Duodenal mucosa (tissue), 2 donors: ENCODE measurements at regions not wholly inside any gene's neighbourhood (a gene's known extent, or its start where the extent isn't known, plus 50 kb on each side); places are given as distances from the start of the nearest gene placed in this dataset.

Source experiments
- H3K27ac ChIP-seq: one replicate; pipeline ENCODE4 v1.7.0; 2013; ENCODE audit warnings: low read depth, low read length
- H3K27me3 ChIP-seq, 2 donors: one replicate each; pipeline ENCODE4 v1.7.0; 2013; ENCODE audit warnings: low read length in 2 of 2, control low read depth in 1 of 2; ENCODE audit not compliant: insufficient read depth in 2 of 2, control insufficient read depth in 1 of 2
- H3K36me3 ChIP-seq, 2 donors: one replicate each; pipeline ENCODE4 v1.7.0; 2013; ENCODE audit warnings: low read length in 2 of 2, control low read depth in 1 of 2; ENCODE audit not compliant: insufficient read depth in 2 of 2, control insufficient read depth in 1 of 2
- H3K4me1 ChIP-seq, 2 donors: one replicate each; pipeline ENCODE4 v1.7.0; 2013; ENCODE audit warnings: low read length in 2 of 2, control low read depth in 1 of 2; ENCODE audit not compliant: insufficient read depth in 2 of 2, control insufficient read depth in 1 of 2
- H3K4me3 ChIP-seq, 2 donors: one replicate each; pipeline ENCODE4 v1.7.0; 2013; ENCODE audit warnings: low read length in 2 of 2, low read depth in 1 of 2
- H3K9ac ChIP-seq, 2 donors: one replicate each; pipeline ENCODE4 v1.7.0; 2013; ENCODE audit warnings: low read length in 2 of 2, low read depth in 1 of 2
- H3K9me3 ChIP-seq, 2 donors: one replicate each; pipeline ENCODE4 v1.7.0; 2013; ENCODE audit warnings: low read length in 2 of 2, control low read depth in 1 of 2; ENCODE audit not compliant: control insufficient read depth in 1 of 2

DNA sequence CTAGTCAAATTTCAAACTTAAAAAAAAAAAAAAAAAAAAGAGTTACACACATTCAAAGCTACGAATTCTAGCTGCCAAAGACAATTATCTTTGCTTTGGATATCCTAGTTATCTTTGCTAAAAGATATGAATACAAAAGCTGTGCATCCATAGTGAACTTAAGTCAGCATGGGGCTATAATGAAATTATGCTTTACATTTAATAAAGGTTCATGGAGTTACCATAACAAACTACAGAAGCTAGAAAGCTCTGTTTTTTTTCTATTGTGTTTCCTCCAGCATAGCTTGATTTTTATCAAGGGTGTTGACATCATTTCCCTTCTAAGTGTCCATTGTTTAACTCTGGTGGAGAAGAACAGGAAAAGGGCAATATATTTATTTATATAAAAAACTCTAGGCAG is 234.1 kb downstream of the ANKRD50 start:
- H3K4me3 ChIP-seq: no peak overlapping the region
- no peaks in the 10 kb centered on the region for H3K4me1 ChIP-seq
- H3K9me3 ChIP-seq: no peaks in the 10 kb centered on the region
- no peaks in the 10 kb centered on the region for H3K36me3 ChIP-seq
- no peak overlapping the region for H3K9ac ChIP-seq
- H3K27me3 ChIP-seq: no peaks in the 10 kb centered on the region
- no peak overlapping the region for H3K27ac ChIP-seq

DNA sequence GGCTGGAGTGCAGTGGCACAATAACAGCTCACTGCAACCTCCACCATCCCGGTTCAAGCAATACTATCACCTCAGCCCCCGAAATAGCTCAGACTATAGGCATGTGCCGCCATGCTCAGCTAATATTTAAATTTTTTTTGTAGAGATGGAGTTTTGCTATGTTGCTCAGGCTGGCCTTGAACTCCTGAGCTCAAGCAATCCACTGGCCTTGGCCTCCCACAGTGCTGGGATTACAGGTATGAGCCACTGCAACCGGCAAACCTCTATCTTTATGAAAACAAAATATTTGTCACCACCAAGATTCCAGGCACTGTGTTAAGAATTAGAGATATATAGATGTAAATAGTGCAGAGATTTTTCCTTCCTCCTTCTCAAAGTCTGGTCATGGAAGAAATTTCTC is 232.5 kb downstream of the ANKRD50 start:
- Histone ChIP-seq H3K9ac (no peak overlapping the region), H3K9me3 (no peaks in the 10 kb centered on the region), H3K36me3 (no peaks in the 10 kb centered on the region), H3K4me3 (no peak overlapping the region), H3K27me3 (no peaks in the 10 kb centered on the region), H3K4me1 (no peaks in the 10 kb centered on the region), H3K27ac (no peak overlapping the region)

DNA sequence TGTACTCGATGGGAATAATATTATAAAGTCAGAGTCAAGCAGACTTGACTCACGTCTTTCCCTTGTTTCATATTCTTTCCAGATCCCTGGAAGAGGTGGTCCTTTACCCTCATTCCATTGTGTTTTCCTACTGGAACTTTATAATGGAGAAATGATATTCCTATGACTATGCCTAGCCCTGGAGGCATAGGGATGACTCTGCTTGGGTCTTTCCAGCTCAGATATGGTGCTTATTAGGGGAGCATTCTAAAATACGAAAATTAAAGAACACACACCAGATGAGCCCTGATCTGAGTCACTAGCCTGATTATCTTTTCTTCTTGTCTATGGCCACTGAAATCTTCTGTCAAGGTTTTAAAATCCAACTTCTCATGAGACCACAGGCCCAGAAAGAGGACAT is 231.4 kb downstream of the ANKRD50 start:
- no peaks in the 10 kb centered on the region for H3K27me3 ChIP-seq
- H3K4me3 ChIP-seq: no peak overlapping the region
- H3K4me1 ChIP-seq: no peaks in the 10 kb centered on the region
- no peak overlapping the region for H3K27ac ChIP-seq
- no peak overlapping the region for H3K9ac ChIP-seq
- no peaks in the 10 kb centered on the region for H3K9me3 ChIP-seq
- H3K36me3 ChIP-seq: no peaks in the 10 kb centered on the region

DNA sequence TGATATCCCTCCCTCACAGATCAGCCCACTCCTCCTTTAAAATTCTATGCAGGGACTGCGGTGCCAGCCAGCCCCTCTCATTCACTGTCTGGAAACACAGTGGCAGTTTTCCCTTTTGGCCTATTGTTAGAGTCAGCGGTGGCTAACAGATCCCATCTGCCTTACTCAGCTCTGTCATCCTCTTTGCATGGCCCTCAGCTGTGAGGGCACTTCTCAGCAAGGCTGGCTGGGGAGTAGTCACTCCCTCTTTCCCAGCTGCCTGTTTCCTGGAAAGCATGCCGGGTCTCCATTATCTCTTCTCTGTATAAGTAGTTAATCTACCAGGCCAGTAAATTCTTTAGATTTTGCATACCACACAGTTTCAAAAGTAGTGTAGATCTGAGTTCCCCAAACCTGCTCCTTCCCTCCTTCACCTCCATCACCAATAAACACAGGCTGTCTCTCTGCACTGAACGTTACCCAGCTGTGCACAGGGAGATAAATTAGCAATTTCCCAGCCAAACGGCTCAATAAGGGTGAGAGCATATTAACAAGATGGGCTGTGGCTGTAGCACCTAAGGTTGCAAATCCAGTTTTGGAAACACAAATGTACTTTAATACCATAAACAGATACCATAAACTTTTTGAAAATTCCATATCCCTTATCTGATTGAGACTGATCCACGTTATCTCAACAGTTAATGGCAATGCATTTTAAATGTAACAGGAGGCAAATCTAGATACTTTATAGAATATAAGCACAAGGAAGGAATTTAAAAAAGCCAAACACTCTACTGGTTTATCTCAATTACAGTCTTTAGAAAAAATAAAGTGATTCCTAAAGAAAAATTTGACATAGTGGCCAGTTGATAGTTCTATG is 229.3 kb downstream of the ANKRD50 start:
- Histone ChIP-seq H3K27me3 (no peaks in the 10 kb centered on the region), H3K36me3 (no peaks in the 10 kb centered on the region), H3K4me1 (no peaks in the 10 kb centered on the region), H3K4me3 (no peak overlapping the region), H3K9me3 (no peaks in the 10 kb centered on the region), H3K27ac (no peak overlapping the region), H3K9ac (no peak overlapping the region)

DNA sequence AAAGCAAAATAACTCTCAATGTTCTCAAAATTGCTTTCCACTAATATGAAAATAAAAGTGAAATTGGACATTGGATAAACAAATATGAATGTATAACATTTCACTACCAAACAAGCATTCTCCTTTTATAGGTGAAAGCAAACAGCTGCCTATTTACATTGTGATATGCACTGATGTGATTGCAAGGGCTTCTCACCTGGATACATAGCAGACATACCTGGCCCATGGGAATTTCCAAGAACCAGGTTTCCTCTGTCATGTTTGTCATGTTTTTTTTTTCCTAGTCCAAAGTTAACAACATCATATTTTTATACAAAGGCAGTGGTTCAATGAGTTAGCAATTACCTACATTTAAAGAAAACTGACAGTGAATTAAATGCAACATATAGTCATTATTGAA is 228.5 kb downstream of the ANKRD50 start:
- H3K9ac ChIP-seq: no peak overlapping the region
- H3K4me1 ChIP-seq: no peaks in the 10 kb centered on the region
- no peak overlapping the region for H3K27ac ChIP-seq
- no peak overlapping the region for H3K4me3 ChIP-seq
- H3K27me3 ChIP-seq: no peaks in the 10 kb centered on the region
- no peaks in the 10 kb centered on the region for H3K9me3 ChIP-seq
- H3K36me3 ChIP-seq: no peaks in the 10 kb centered on the region

DNA sequence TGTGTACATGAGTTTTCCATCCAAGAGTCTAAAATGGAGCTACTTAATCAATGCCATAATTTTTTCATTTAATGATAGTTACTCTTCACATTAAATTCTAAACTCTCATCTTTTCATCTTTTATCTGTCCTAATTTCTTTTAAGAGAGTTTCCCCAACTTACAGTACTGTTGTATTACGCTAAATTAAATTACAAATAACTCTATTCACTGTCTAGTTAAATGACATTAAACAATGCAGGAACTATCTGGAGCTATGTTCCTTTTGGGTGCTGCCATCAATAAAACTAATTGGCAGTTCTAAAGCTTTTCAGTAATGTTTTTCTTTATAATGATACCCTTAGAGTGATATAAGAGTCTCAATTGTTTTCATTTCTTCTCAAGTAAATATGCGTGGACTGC is 227.6 kb downstream of the ANKRD50 start:
- Histone ChIP-seq H3K36me3 (no peaks in the 10 kb centered on the region), H3K27ac (no peak overlapping the region)

DNA sequence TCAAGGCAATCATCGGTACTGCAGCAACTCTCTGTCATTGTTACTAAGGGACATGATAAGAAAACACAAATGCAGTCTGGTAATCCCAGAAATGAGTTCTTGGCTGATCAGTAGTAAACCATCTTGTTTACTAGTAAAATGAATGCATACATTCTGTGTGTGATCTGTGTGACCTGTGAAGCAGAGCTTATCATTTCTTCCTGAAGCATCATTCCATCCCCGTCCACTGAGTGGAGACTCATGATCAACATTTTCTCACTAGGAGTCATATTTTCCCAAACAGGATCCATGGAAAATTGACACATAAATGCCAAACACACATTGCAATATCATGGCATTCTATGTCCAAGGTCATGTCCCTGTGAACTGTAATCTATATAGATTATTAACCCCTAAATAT is 226.1 kb downstream of the ANKRD50 start:
- no peaks in the 10 kb centered on the region for H3K36me3 ChIP-seq
- no peaks in the 10 kb centered on the region for H3K27me3 ChIP-seq
- H3K9me3 ChIP-seq: no peaks in the 10 kb centered on the region
- no peaks in the 10 kb centered on the region for H3K4me1 ChIP-seq
- no peak overlapping the region for H3K9ac ChIP-seq
- no peak overlapping the region for H3K27ac ChIP-seq
- no peak overlapping the region for H3K4me3 ChIP-seq

More for the DNA sequence above, 227.6 kb downstream of the ANKRD50 start:
- no peak overlapping the region for H3K4me3 ChIP-seq
- H3K27me3 ChIP-seq: no peaks in the 10 kb centered on the region
- no peaks in the 10 kb centered on the region for H3K4me1 ChIP-seq
- no peak overlapping the region for H3K9ac ChIP-seq
- H3K9me3 ChIP-seq: no peaks in the 10 kb centered on the region

DNA sequence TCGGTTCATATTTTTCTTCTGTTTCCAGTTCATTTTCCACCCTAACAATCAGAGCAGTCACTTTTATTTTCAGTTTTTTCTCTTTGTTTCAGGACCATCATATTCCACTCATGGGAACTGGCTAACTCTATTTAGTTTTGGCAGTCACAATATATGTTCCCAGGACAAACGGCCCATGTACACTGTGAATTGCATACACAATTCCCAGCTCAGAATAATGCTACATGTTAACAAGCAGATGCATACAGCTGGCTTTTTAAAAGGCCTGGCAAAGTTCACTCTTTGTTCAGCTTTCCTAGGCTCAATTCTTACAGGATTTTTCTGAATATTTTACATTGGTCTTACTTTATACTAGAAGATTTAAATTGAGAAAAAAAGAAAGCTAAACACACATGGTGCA is 224.9 kb downstream of the ANKRD50 start:
- no peaks in the 10 kb centered on the region for H3K36me3 ChIP-seq
- no peak overlapping the region for H3K4me3 ChIP-seq
- H3K9me3 ChIP-seq: no peaks in the 10 kb centered on the region
- no peak overlapping the region for H3K9ac ChIP-seq
- no peaks in the 10 kb centered on the region for H3K4me1 ChIP-seq
- H3K27ac ChIP-seq: no peak overlapping the region
- H3K27me3 ChIP-seq: no peaks in the 10 kb centered on the region

DNA sequence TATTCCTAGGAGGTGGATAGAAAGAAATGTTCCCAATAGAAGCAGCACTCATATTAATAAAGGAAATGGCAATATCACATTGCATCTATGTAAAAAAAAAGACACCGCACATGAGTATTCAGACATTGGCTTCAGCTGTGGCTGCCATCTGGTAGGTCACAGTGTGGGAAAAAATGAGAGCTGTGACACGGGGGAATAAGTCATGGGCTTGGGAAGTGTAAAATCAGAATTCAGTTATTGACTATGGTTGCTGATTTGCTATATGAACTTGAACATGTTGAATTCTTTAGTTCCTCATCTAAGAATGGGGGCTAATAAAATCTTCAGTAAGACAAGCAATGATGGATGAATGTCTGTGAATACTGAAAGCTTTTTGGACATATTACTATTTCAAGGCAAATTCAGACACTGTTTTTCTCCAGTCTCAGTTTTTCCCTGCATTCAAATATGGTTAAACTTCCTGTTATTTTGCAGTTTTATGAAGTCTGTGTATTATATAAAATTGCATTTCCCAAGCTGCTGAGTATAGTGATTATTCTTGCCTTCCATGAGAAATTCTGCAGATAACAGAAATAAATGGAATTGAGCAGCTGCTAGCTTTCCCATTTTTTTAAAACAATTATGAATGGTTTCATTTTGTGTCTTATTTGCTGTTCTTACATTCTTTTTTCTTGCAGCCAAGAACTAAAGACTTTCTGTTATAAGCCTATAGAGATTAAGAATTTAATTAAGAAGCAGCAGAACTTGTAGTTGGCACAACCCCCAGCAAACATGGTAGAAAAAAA is 221.0 kb downstream of the ANKRD50 start:
- H3K36me3 ChIP-seq: no peaks in the 10 kb centered on the region
- no peak overlapping the region for H3K27ac ChIP-seq
- no peak overlapping the region for H3K4me3 ChIP-seq
- H3K4me1 ChIP-seq: no peaks in the 10 kb centered on the region
- no peaks in the 10 kb centered on the region for H3K27me3 ChIP-seq
- no peak overlapping the region for H3K9ac ChIP-seq
- no peaks in the 10 kb centered on the region for H3K9me3 ChIP-seq

DNA sequence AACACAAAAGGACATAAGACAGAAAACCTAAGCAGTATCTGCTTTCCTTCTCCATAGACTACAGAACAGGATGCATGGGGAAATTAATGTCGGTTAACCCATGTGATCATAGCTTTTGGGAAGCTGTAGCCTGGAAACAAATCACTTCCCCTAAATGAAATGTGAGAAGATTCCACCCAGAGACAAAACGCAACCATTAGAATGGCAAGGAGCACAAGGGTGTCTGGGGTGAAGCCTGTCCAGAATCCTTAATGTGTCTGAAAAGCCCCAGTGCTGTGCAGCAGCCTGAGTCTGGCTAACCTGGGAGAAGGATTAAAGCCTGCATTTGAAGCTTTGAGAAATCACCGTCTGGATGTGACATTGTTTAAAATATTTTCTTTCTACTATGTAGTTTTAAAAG is 213.3 kb downstream of the ANKRD50 start:
- H3K4me3 ChIP-seq: no peak overlapping the region
- no peak overlapping the region for H3K27ac ChIP-seq
- no peaks in the 10 kb centered on the region for H3K4me1 ChIP-seq
- H3K27me3 ChIP-seq: no peaks in the 10 kb centered on the region
- no peaks in the 10 kb centered on the region for H3K9me3 ChIP-seq
- no peak overlapping the region for H3K9ac ChIP-seq
- no peaks in the 10 kb centered on the region for H3K36me3 ChIP-seq
